GM12878 (cell line): ENCODE measurements at regions not wholly inside any gene's neighbourhood (a gene's known extent, or its start where the extent isn't known, plus 50 kb on each side); places are given as distances from the start of the nearest gene placed in this dataset.

Experiments used
- ATAC-seq: fragments of 200-7000 bp; cut with Tn5 transposase; 3 replicates; pipeline ENCODE4 v1.9.1; 2020; ENCODE audit warnings: mild to moderate bottlenecking, moderate library complexity
- BruUV-seq: library from RNA; stranded (reverse); fragments of 400-500 nt; replicated peaks from 2 replicates; lab custom pipeline; 2021; lab: Mats Ljungman, UMichigan
- CTCF ChIA-PET: fragments of 300-600 bp; sonication (Branson Sonifier 250); formaldehyde crosslinking; extraction: SDS; loops from one replicate; lab custom pipeline; 2021; ENCODE audit warnings: inconsistent platforms; lab: Yijun Ruan, JAX
- POLR2A ChIA-PET: fragments of 350-600 bp; formaldehyde crosslinking; extraction: SDS; loops from one replicate; lab custom pipeline; 2021; ENCODE audit warnings: inconsistent platforms; lab: Charles Lee
- RAD21 ChIA-PET: fragments of 300-600 bp; sonication (Branson Sonifier 250); formaldehyde crosslinking; loops from one replicate; lab custom pipeline; 2023; ENCODE audit warnings: antibody characterized with exemption; ENCODE audit not compliant: unreplicated experiment; lab: Charles Lee
- SMC1A ChIA-PET: fragments of 300-600 bp; sonication (Branson Sonifier 250); formaldehyde crosslinking; loops from one replicate; lab custom pipeline; 2023; ENCODE audit not compliant: unreplicated experiment, uncharacterized antibody; lab: Charles Lee
- DNase-seq: peaks from one replicate; pipeline ENCODE4 v3.0.0-alpha.2; 2011; ENCODE audit warnings: low read depth, low spot score
- FAIRE-seq: peaks from 3 replicates; lab custom pipeline; 2011; peaks lifted over from hg19 to GRCh38; lab: Jason Lieb, UNC
- H2AFZ ChIP-seq: 2 replicates; pipeline ENCODE4 v1.6.0; 2011; ENCODE audit warnings: low read depth, low read length, control low read depth; ENCODE audit not compliant: control insufficient read depth
- H3K27ac ChIP-seq: 2 replicates; pipeline ENCODE4 v1.5.1; 2011; ENCODE audit warnings: control low read depth; ENCODE audit not compliant: control insufficient read depth, insufficient read depth
- H3K27me3 ChIP-seq, 2 experiments: replicated peaks in 1 of 2; 2 replicates each; pipeline versions ENCODE4 v1.6.0 to v1.6.1; 2011; ENCODE audit warnings: low read length in 1 of 2; ENCODE audit not compliant: control insufficient read depth in 2 of 2, insufficient read depth in 2 of 2
- H3K36me3 ChIP-seq, 2 experiments: 2 replicates each; pipeline ENCODE4 v1.5.1; 2011; ENCODE audit warnings: low read length in 1 of 2; ENCODE audit not compliant: control insufficient read depth in 2 of 2, insufficient read depth in 2 of 2
- H3K4me1 ChIP-seq: 2 replicates; pipeline ENCODE4 v1.6.1; 2011; ENCODE audit warnings: mild to moderate bottlenecking, low read length, moderate library complexity, mixed read lengths; ENCODE audit not compliant: control insufficient read depth, insufficient read depth
- H3K4me2 ChIP-seq: 2 replicates; pipeline ENCODE4 v1.6.0; 2011; ENCODE audit warnings: control low read depth; ENCODE audit not compliant: control insufficient read depth, insufficient read depth
- H3K4me3 ChIP-seq: fragments of 200-600 bp; sonication (generic); 2 replicates; pipeline ENCODE4 v1.5.1; 2016
- H3K79me2 ChIP-seq: 2 replicates; pipeline ENCODE4 v1.6.0; 2011; ENCODE audit warnings: low read length; ENCODE audit not compliant: control insufficient read depth, insufficient read depth
- H3K9ac ChIP-seq: 2 replicates; pipeline ENCODE4 v1.8.0; 2011; ENCODE audit warnings: low read length, control low read depth, mixed read lengths; ENCODE audit not compliant: control insufficient read depth, insufficient read depth
- H3K9me3 ChIP-seq: replicated peaks from 3 replicates; pipeline ENCODE4 v1.5.1; 2011; ENCODE audit warnings: mild to moderate bottlenecking, low read length; ENCODE audit not compliant: control insufficient read depth, insufficient read depth
- H4K20me1 ChIP-seq: 2 replicates; pipeline ENCODE4 v1.6.0; 2011; ENCODE audit not compliant: control insufficient read depth, insufficient read depth
- ATF2 ChIP-seq: IDR thresholded peaks from 2 replicates; pipeline ENCODE4 v1.6.1; 2012; ENCODE audit warnings: low read length, inconsistent platforms
- CHD2 ChIP-seq: IDR thresholded peaks from 2 replicates; pipeline ENCODE4 v1.6.1; 2011; ENCODE audit warnings: low read depth, low read length, improper control_type of control experiment, borderline replicate concordance
- CUX1 ChIP-seq: IDR thresholded peaks from 2 replicates; pipeline ENCODE4 v1.6.1; 2012; ENCODE audit warnings: improper control_type of control experiment, low read depth, low read length; ENCODE audit not compliant: insufficient replicate concordance
- ELK1 ChIP-seq: IDR thresholded peaks from 2 replicates; pipeline ENCODE4 v1.6.1; 2012; ENCODE audit warnings: low read depth, low read length, improper control_type of control experiment
- ESRRA ChIP-seq: IDR thresholded peaks from 2 replicates; pipeline ENCODE4 v1.6.1; 2012; ENCODE audit warnings: mild to moderate bottlenecking, low read length, improper control_type of control experiment
- HCFC1 ChIP-seq: fragments of 150-350 bp; IDR thresholded peaks from 2 replicates; pipeline ENCODE4 v1.6.1; 2014; ENCODE audit warnings: low read length
- JUND ChIP-seq: IDR thresholded peaks from 2 replicates; pipeline ENCODE4 v1.6.1; 2012; ENCODE audit warnings: low read depth, mild to moderate bottlenecking, low read length, improper control_type of control experiment, moderate library complexity
- NFXL1 ChIP-seq: fragments of 450-650 bp; IDR thresholded peaks from 2 replicates; pipeline ENCODE4 v1.6.1; 2017; ENCODE audit warnings: antibody characterized with exemption, mild to moderate bottlenecking, borderline replicate concordance
- NRF1 ChIP-seq: conservative IDR thresholded peaks from 2 replicates; pipeline ENCODE4 v1.6.1; 2011; ENCODE audit warnings: mild to moderate bottlenecking, low read depth, low read length, improper control_type of control experiment
- WGBS: methylation state at CpG from one replicate; pipeline ENCODE4 v1.1.6; 2016; ENCODE audit warnings: low lambda C conversion rate; ENCODE audit not compliant: insufficient replicate concordance, insufficient coverage; ENCODE audit errors: missing lambda C conversion rate; 5-methylcytosine and 5-hydroxymethylcytosine counted together
- in situ Hi-C: fragments of 300-500 bp; cut with MboI; formaldehyde crosslinking; loops from 9 replicates; pipeline ENCODE4 v1.14.3; 2018; ENCODE audit warnings: mixed read lengths
- intact Hi-C: fragments of 100-400 bp; cut with micrococcal nuclease; formaldehyde crosslinking; loops from one replicate; pipeline ENCODE4 v1.14.2; 2022; ENCODE audit not compliant: unreplicated experiment

GRCh38 chr10:94094540-94094939 lies 100.8 kb downstream of the PLCE1 start:
- ATAC-seq: no peak
- POLR2A ChIA-PET: no interaction called here
- Histone ChIP-seq H3K9me3 (no peaks in the 10 kb centered on the region), H2AFZ (no peak overlapping the region), H4K20me1 (no peaks in the 10 kb centered on the region), H3K36me3 (no peaks in the 10 kb centered on the region), H3K4me1 (no peaks in the 10 kb centered on the region), H3K9ac (no peak overlapping the region), H3K27ac (no peak overlapping the region), H3K4me2 (no peak overlapping the region), H3K79me2 (no peaks in the 10 kb centered on the region), H3K27me3 (no peaks in the 10 kb centered on the region; a peak in 1 of 4 replicates), H3K4me3 (no peak overlapping the region)
- FAIRE-seq: no peak
- RAD21 ChIA-PET: no interaction called here
- intact Hi-C loops: no loop called here
- in situ Hi-C loops: no loop called here
- WGBS: 22% methylated on average over 5 of the region's 5 CpGs
- CTCF ChIA-PET: no interaction called here
- no peak for TF ChIP-seq ELK1
- no peak for TF ChIP-seq JUND
- TF ChIP-seq NRF1: no peak
- no peak for TF ChIP-seq ESRRA
- no peak for TF ChIP-seq CHD2
- no peak for TF ChIP-seq NFXL1
- TF ChIP-seq CUX1: no peak
- no peak for TF ChIP-seq ATF2
- TF ChIP-seq HCFC1: no peak
- no TSS peak for BruUV-seq
- SMC1A ChIA-PET: no interaction called here
- no peak for DNase-seq
